HCT116 (cell line): ENCODE measurements at regions not wholly inside any gene's neighbourhood (a gene's known extent, or its start where the extent isn't known, plus 50 kb on each side); places are given as distances from the start of the nearest gene placed in this dataset.

Experiments used
- CEBPB ChIP-seq: IDR thresholded peaks from 2 replicates; pipeline ENCODE4 v1.6.1; 2012; ENCODE audit warnings: low read depth
- CTCF ChIP-seq, 3 experiments: fragments of 200-600 bp in 1 of 3; sonication (generic) in 1 of 3; IDR thresholded peaks in 2 of 3; conservative IDR thresholded peaks in 1 of 3; 2 replicates each; pipeline ENCODE4 v1.5.1; 2012 to 2017; ENCODE audit warnings: low read depth in 2 of 3, low read length in 2 of 3, antibody characterized with exemption in 1 of 3, borderline replicate concordance in 1 of 3, control low read depth in 1 of 3, mild to moderate bottlenecking in 1 of 3, mixed read lengths in 1 of 3, mixed run types in 1 of 3, moderate library complexity in 1 of 3; ENCODE audit not compliant: insufficient read depth in 1 of 3
- EZH2 ChIP-seq: fragments of 200-600 bp; sonication (generic); IDR thresholded peaks from 2 replicates; pipeline ENCODE4 v1.6.1; 2017; ENCODE audit warnings: antibody characterized with exemption, mixed run types
- EZH2phosphoT487 ChIP-seq: fragments of 200-600 bp; IDR thresholded peaks from 2 replicates; pipeline ENCODE4 v1.6.1; 2018; ENCODE audit warnings: antibody characterized with exemption, borderline replicate concordance
- JUND ChIP-seq: IDR thresholded peaks from 2 replicates; pipeline ENCODE4 v1.6.1; 2012
- POLR2A ChIP-seq: IDR thresholded peaks from 2 replicates; pipeline ENCODE4 v1.7.0; 2011; ENCODE audit warnings: borderline replicate concordance; ENCODE audit not compliant: insufficient read depth, insufficient read length; ENCODE audit errors: extremely low read depth
- POLR2AphosphoS5 ChIP-seq: IDR thresholded peaks from 2 replicates; pipeline ENCODE4 v1.6.1; 2011; ENCODE audit warnings: mild to moderate bottlenecking, low read depth, low read length, moderate library complexity
- RAD21 ChIP-seq: IDR thresholded peaks from 2 replicates; pipeline ENCODE4 v1.6.1; 2012; ENCODE audit warnings: low read depth, mild to moderate bottlenecking
- REST ChIP-seq: IDR thresholded peaks from 2 replicates; pipeline ENCODE4 v1.6.1; 2012; ENCODE audit warnings: low read depth
- SIN3A ChIP-seq: IDR thresholded peaks from 2 replicates; pipeline ENCODE4 v1.6.1; 2012; ENCODE audit warnings: low read depth
- SP1 ChIP-seq: IDR thresholded peaks from 2 replicates; pipeline ENCODE4 v1.6.1; 2012; ENCODE audit warnings: low read depth
- TF ChIP-seq, protein P1 (sequence below): IDR thresholded peaks from 2 replicates; pipeline ENCODE4 v1.6.1; 2012
- TF ChIP-seq, protein P2 (sequence below): IDR thresholded peaks from 2 replicates; pipeline ENCODE4 v1.6.1; 2012

DNA sequence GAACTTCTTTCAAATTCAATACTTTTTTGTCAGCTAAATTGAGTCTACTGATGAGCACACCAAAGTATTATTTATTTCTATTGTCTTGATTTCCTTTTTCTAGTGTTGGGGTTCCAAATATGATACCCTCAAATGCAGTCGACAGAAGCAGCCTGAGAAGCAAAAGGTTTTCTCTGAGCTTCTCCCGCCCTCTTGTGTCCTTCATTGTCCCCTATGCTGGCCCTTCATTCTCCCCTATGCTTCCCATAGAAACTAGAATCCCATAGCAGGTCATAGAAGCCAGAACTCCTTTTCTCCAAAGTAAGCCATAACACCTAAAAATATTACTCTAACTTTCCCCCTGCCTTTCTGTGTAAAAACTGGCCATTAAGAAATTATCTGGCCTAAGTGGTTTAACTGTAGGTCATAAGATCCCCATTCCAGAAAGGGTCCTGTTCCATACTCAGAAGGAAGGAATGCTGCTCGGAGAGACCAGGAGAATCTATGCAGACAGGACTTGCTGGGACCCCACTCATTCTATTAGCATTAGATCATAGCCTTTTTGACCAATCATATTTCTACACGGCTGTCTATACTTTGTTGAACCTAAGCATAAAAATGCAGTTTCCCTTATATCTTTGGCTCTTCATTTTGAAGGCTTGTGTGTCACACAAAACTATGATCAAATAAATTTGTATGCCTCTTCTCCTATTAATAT, 764.6 kb upstream of the PKDCC start:
- TF ChIP-seq REST: no peak
- TF ChIP-seq CTCF (IDR thresholded peaks at IDR 0.05 in 2 of 3, conservative IDR thresholded peaks at IDR 0.05 in 1 of 3; ENCODE audit: borderline replicate concordance in 1 of 3, insufficient read depth in 1 of 3, low read depth in 2 of 3, low read length in 2 of 3): no peak
- TF ChIP-seq EZH2: no peak
- no peak for TF ChIP-seq POLR2AphosphoS5
- no peak for TF ChIP-seq JUND
- TF ChIP-seq, protein P1, sequence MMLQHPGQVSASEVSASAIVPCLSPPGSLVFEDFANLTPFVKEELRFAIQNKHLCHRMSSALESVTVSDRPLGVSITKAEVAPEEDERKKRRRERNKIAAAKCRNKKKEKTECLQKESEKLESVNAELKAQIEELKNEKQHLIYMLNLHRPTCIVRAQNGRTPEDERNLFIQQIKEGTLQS: no peak
- TF ChIP-seq EZH2phosphoT487: no peak
- TF ChIP-seq, protein P2, sequence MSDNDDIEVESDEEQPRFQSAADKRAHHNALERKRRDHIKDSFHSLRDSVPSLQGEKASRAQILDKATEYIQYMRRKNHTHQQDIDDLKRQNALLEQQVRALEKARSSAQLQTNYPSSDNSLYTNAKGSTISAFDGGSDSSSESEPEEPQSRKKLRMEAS: no peak
- no peak for TF ChIP-seq SP1
- no peak for TF ChIP-seq POLR2A
- no peak for TF ChIP-seq RAD21
- no peak for TF ChIP-seq CEBPB
- TF ChIP-seq SIN3A: no peak
